GM20431 (cell line): ENCODE measurements at regions not wholly inside any gene's neighbourhood (a gene's known extent, or its start where the extent isn't known, plus 50 kb on each side); places are given as distances from the start of the nearest gene placed in this dataset.
"Not testable (repeated sequence)": the region's sequence is repeated elsewhere in the genome, so short reads cannot be mapped to it uniquely, and the experiment has no call there.

Source experiments
- in situ Hi-C: fragments of 300-500 bp; cut with MseI, MboI; formaldehyde crosslinking; loops from one replicate; pipeline ENCODE4 v1.15.0; 2020; ENCODE audit warnings: low sequenced_read_pairs; ENCODE audit not compliant: unreplicated experiment

DNA sequence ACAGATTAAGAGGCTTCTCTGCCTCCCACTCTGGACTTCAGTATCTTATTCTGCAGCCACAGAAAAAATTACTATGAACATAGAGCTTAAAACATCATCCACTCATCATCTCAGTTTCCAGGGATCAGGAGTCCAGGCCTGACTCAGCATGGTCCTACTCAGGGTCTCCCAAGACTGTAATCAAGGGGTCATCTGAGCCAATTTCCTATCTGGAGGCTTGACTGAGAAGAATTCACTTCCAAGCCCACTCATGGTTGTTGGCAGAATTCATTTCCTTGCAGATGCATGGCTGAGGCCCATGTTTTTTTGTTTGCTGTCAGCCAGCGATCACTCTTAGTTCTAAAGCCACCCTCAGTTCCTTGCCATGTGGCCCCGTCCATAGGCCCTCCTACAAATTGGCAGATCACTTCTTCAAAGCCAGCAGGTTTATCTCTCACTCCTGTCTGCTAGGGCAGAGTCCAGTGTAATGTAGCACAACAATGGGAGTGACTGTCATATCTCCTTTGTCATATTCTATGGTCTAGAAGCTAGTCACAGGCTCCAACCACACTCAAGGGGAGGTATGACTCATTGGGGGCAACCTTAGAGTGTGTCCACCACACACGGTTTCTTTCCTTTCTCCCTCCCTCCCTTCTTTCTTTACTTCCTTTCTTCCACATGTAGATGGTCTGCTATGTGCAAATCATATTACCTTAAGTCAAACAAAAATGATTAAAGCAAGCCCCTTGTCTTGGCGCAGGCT lies 251.6 kb downstream of the QDPR start:
- in situ Hi-C loops: no loop called here

DNA sequence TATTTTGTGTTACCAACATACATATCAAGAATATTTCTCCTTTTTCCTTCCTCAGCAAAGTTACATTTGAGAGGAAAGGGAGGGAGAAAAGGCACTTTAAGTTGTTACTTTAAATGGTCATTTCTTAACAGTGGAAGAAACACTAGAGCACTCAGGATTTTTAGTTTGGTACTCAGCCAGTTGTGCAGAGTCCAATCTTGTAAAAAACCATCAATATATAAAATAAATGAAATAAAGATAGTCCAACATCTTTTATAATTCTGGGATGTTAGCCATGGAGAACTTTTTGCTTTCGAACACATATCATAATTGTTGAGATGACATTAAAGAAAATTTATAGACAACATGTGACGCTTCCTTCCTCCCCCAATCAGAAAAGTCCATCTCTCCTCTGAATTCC lies 253.8 kb downstream of the QDPR start:
- in situ Hi-C loops: no loop called here

- in situ Hi-C loops: no loop called here
Observed at GRCh38 chr4:17252131-17252530, 259.8 kb downstream of the QDPR start.

- in situ Hi-C loops: no loop called here
Observed at GRCh38 chr4:17251101-17251500, 260.8 kb downstream of the QDPR start.

DNA sequence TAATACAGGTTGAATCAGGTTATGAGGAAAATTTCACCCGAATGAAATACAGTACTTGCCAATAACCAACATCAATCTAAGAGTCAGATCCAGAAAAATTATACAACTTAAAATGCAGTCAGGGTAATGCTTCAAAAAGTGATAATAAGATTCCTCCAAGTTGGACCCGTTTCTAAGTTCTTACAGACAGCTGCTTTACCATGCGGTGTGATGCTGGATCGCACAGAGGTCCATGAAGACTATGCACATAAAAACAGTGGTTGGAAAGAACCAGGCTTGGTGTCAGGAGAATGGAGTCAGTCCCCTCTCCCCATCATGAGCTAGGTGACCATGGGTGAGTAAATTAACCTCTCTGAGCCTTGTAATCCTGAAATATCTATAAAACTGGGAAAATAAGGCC lies 261.3 kb downstream of the QDPR start:
- in situ Hi-C loops: no loop called here

GRCh38 chr4:17246656-17247055 lies 265.2 kb downstream of the QDPR start:
- in situ Hi-C loops: no loop called here

DNA sequence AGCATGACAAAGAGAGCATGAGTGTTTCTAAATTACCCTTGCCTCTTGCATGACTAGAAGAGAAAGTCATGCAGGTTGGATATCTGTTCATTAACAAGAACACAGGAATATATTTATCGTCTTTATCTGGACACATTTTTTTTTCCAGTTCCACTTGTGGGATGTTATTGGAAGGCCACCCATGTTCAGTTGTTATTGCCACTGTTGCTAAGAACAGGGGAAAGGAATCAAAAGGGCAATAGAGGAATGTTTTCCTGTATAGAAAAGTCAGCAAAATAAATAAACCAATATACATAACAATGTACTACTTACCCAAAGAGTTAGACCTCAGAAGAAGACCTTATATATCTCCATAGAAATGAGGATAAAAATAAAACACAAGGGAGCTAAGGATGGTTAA lies 270.1 kb downstream of the QDPR start:
- in situ Hi-C loops: no loop called here

GRCh38 chr4:17238633-17239032 lies 273.3 kb downstream of the QDPR start:
- in situ Hi-C loops: no loop called here

GRCh38 chr4:17236686-17237085 lies 275.2 kb downstream of the QDPR start:
- in situ Hi-C loops: no loop called here

DNA sequence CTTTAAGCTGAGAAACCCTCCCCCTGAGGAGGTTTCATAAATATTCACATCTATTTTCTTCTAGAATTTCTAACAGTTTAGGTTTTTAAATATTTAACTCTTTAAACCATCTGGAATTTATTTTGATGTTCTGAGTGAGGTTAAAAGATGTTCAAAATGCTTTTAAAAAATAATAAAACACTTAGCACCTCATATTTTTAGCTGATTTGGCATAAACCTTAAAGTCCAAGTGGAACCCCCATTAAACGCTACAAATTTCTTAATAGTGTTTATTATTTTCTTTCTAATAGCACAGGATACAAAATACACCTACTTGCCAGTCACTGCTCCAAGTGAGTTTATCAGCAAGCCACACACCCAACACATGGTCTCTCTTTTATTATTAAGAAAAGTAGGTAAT lies 277.2 kb downstream of the QDPR start:
- in situ Hi-C loops: no loop called here

GRCh38 chr4:17232566-17233253 lies 279.2 kb downstream of the QDPR start:
- in situ Hi-C loops: no loop called here

GRCh38 chr4:17231880-17232475 lies 279.9 kb downstream of the QDPR start:
- in situ Hi-C loops: not testable (repeated sequence)

- in situ Hi-C loops: no loop called here
Observed at GRCh38 chr4:17230727-17231126, 281.2 kb downstream of the QDPR start.

- in situ Hi-C loops: no loop called here
Observed at GRCh38 chr4:17220816-17221215, 291.1 kb downstream of the QDPR start.

DNA sequence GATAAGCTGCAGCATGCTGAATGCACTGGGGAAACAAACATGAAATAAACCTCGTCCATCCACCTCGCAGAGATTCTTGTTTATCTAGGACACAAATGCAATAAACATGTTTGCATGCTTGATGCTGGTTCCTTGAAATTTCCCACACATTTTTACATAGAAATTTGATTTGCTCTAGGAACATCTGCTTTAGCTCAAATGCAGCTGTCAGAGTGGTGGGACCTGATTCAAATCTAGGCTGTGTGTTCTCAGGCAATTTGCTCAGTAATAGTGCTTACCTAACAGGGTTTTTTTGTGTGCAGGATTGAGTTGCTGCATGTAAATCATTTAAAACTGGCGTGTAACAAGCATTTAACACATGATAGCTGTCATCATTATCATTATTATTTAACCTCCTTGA lies 293.1 kb downstream of the QDPR start:
- in situ Hi-C loops: no loop called here

- in situ Hi-C loops: no loop called here
Observed at GRCh38 chr4:17206829-17207801, 304.8 kb downstream of the QDPR start.

DNA sequence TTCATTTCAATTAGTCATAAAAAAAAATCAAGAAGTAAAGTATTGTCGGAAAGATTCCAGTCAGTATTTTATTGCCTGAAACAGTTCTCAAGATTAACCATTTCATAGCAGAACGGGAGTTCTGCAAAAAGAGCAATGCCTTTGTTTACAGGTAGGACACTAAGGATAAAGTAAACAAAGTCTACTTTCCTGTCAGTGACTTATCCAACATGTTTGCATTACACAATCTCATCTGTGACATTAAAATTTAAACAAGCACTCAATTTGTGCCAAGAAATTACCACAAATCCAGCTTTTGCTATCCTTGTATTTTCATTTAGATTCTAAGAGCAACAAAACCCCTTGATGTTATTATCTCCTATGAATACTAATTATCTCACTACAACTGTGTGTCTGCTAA lies 306.5 kb upstream of the LDB2 start:
- in situ Hi-C loops: no loop called here

DNA sequence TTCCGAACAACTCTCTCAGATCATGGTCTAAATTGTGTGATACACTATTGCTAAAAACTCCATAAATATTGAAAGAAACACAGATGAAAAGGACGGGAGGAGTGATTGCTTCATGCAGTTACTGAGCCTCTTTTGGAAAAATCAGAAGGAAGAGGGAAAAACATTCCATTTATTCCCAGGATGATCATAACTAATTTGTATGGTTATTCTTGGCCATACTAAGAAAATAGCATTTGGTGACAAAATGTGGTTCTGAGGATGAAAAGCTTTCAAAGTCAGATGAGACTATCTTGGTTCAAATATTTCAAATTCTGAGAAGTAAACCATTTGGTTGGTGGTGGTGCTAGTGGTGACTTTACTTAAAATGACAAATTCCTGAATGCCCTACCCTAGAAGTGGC lies 305.4 kb upstream of the LDB2 start:
- in situ Hi-C loops: no loop called here

DNA sequence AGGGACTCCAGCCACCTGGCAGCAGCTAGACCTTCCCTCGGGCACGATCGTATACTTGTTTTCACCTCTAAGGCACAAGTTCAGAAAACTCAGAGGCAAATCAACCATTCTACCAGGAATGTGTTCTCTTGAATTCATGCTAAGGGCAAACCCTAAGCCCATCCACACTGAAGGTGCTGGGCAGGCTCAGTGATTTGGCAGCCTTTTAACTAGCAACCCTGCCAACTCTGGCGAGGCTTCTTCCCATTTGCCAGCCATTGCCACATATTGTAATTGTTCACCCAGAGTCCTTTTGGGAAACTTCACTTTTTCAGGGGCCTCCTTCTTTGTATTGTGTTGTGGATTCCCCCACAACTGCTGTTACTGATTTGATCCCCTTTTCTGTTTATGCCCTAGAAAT lies 298.6 kb upstream of the LDB2 start:
- in situ Hi-C loops: no loop called here
